HEK293T (cell line): ENCODE measurements at regions not wholly inside any gene's neighbourhood (a gene's known extent, or its start where the extent isn't known, plus 50 kb on each side); places are given as distances from the start of the nearest gene placed in this dataset.

Experiments
- BHLHE40 ChIP-seq: fragments of 450-650 bp; IDR thresholded peaks from 2 replicates; pipeline ENCODE4 v1.6.1; 2016; ENCODE audit warnings: mild to moderate bottlenecking, moderate library complexity, borderline replicate concordance
- CTBP1 ChIP-seq: fragments of 450-650 bp; IDR thresholded peaks from 2 replicates; pipeline ENCODE4 v1.6.1; 2016; ENCODE audit warnings: borderline replicate concordance
- ELF4 ChIP-seq: fragments of 450-650 bp; IDR thresholded peaks from 2 replicates; pipeline ENCODE4 v1.6.1; 2017; ENCODE audit warnings: antibody characterized with exemption
- FOXA1 ChIP-seq: fragments of 450-650 bp; IDR thresholded peaks from 2 replicates; pipeline ENCODE4 v1.6.1; 2016; ENCODE audit warnings: mild to moderate bottlenecking
- L3MBTL2 ChIP-seq: fragments of 450-650 bp; conservative IDR thresholded peaks from 2 replicates; pipeline ENCODE4 v1.6.1; 2016; ENCODE audit warnings: mild to moderate bottlenecking
- NFRKB ChIP-seq: fragments of 450-650 bp; IDR thresholded peaks from 2 replicates; pipeline ENCODE4 v1.6.1; 2016; ENCODE audit warnings: mild to moderate bottlenecking, moderate library complexity
- SP1 ChIP-seq: fragments of 450-650 bp; IDR thresholded peaks from 2 replicates; pipeline ENCODE4 v1.6.1; 2017
- ZNF384 ChIP-seq: fragments of 450-650 bp; IDR thresholded peaks from 2 replicates; pipeline ENCODE4 v1.6.1; 2016
- TF ChIP-seq, protein P1 (sequence below): fragments of 450-650 bp; IDR thresholded peaks from 2 replicates; pipeline ENCODE4 v1.6.1; 2016

DNA sequence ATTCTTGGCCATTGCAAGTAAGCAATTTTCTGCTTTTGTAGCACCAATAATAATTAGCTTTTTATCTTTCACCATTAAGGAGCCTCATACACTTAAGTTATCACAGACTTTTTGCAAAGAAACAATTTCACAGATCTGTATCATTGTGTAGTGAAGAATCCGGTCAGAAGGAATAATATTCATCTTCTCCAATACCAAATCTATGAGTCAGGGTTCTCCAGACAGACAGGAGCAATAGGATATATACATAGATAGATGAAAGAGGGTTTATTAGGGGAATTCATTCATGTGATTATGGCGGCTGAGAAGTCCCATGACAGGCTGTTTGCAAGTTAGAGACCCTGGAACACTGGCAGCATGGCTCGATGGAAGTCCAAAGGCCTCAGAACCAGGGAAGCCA lies 82.9 kb upstream of the UBASH3B start:
- TF ChIP-seq FOXA1 (no peak), BHLHE40 (no peak), SP1 (no peak), ELF4 (no peak), L3MBTL2 (no peak), CTBP1 (no peak), NFRKB (no peak), ZNF384 (no peak)
- TF ChIP-seq, protein P1, sequence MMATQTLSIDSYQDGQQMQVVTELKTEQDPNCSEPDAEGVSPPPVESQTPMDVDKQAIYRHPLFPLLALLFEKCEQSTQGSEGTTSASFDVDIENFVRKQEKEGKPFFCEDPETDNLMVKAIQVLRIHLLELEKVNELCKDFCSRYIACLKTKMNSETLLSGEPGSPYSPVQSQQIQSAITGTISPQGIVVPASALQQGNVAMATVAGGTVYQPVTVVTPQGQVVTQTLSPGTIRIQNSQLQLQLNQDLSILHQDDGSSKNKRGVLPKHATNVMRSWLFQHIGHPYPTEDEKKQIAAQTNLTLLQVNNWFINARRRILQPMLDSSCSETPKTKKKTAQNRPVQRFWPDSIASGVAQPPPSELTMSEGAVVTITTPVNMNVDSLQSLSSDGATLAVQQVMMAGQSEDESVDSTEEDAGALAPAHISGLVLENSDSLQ: no peak
